ENCODE measurements at regions not wholly inside any gene's neighbourhood (a gene's known extent, or its start where the extent isn't known, plus 50 kb on each side); places are given as distances from the start of the nearest gene placed in this dataset.

GRCh38 chr7:67484244-67484751 lies 487.7 kb downstream of the TYW1 start:
- WGBS, 4 donors = 0 to 2% (median 1%) methylated on average over 13 of the region's 13 CpGs
- Histone ChIP-seq H3K9me3 (no peaks in the 10 kb centered on the region), H3K27ac (no peak overlapping the region), H3K36me3 (no peaks in the 10 kb centered on the region), H3K27me3 (no peaks in the 10 kb centered on the region), H3K4me3 (peak overlapping the region in 9 of 12 donors; percentile 14 to 52 (median 32)), H3K4me1 (peaks cover 0 to 8% (median 0%) of the 10 kb centered on the region in 12 donors)
- TF ChIP-seq POLR2A (IDR thresholded peaks at IDR 0.05) (no peak), CTCF (IDR thresholded peaks at IDR 0.05) (peak; percentile 47 to 80 (median 72))
- ATAC-seq = peak in 3 of 4 donors; percentile 53 to 66 (median 55)
- intact Hi-C loops (cut with DNase I) = loop anchor here in 5 of 10 donors (2.0 to 10.0 kb wide), 5 partner anchors 35 to 1001 kb away; no protein-coding TSS in a partner anchor
- peak in 4 of 5 donors; percentile 43 to 57 (median 50) for DNase-seq

- DNase-seq = no peak
- intact Hi-C loops (cut with DNase I) = loop anchor here in 4 of 10 donors (5.0 to 10.0 kb wide), 3 partner anchors 136 to 998 kb away; no protein-coding TSS in a partner anchor
- no peak overlapping the region for H3K4me3 ChIP-seq
- no peaks in the 10 kb centered on the region for H3K36me3 ChIP-seq
- H3K9me3 ChIP-seq = peaks cover 0 to 3% (median 0%) of the 10 kb centered on the region in 12 donors
- no peak for ATAC-seq
- H3K27ac ChIP-seq = no peak overlapping the region
- no peaks in the 10 kb centered on the region for H3K27me3 ChIP-seq
- WGBS, 4 donors = 77 to 81% (median 80%) methylated on average over 3 of the region's 3 CpGs
- peaks cover 0 to 8% (median 0%) of the 10 kb centered on the region in 12 donors for H3K4me1 ChIP-seq
- no peak for TF ChIP-seq CTCF (IDR thresholded peaks at IDR 0.05)
- TF ChIP-seq POLR2A (IDR thresholded peaks at IDR 0.05) = no peak
These were observed 489.8 kb downstream of the TYW1 start for GRCh38 chr7:67486401-67486800.

- DNase-seq = no peak
- no peak for ATAC-seq
- Histone ChIP-seq H3K27me3 (no peaks in the 10 kb centered on the region), H3K4me3 (no peak overlapping the region), H3K4me1 (peaks cover 0 to 8% (median 0%) of the 10 kb centered on the region in 12 donors), H3K36me3 (no peaks in the 10 kb centered on the region), H3K9me3 (peaks cover 0 to 10% (median 0%) of the 10 kb centered on the region in 12 donors), H3K27ac (no peak overlapping the region)
- 69 to 85% (median 77%) methylated on average over 7 of the region's 7 CpGs for WGBS, 4 donors
- no peak for TF ChIP-seq CTCF (IDR thresholded peaks at IDR 0.05)
- no peak for TF ChIP-seq POLR2A (IDR thresholded peaks at IDR 0.05)
- intact Hi-C loops (cut with DNase I) = loop anchor here in 4 of 10 donors (5.0 to 10.0 kb wide), 3 partner anchors 135 to 997 kb away; no protein-coding TSS in a partner anchor
These were observed 490.7 kb downstream of the TYW1 start for GRCh38 chr7:67487316-67487715.

- 91 to 97% (median 95%) methylated on average over 5 of the region's 5 CpGs for WGBS, 4 donors
- no peak for ATAC-seq
- intact Hi-C loops (cut with DNase I) = loop anchor here in 5 of 10 donors (2.0 to 10.0 kb wide), 4 partner anchors 129 to 995 kb away; no protein-coding TSS in a partner anchor
These were observed 493.2 kb downstream of the TYW1 start for GRCh38 chr7:67489881-67490280.

More at GRCh38 chr7:67489881-67490280, 493.2 kb downstream of the TYW1 start:
- TF ChIP-seq CTCF (IDR thresholded peaks at IDR 0.05) (no peak), POLR2A (IDR thresholded peaks at IDR 0.05) (no peak)
- Histone ChIP-seq H3K4me3 (no peak overlapping the region), H3K4me1 (peaks cover 0 to 2% (median 0%) of the 10 kb centered on the region in 12 donors), H3K27me3 (no peaks in the 10 kb centered on the region), H3K9me3 (peaks cover 0 to 10% (median 0%) of the 10 kb centered on the region in 12 donors), H3K36me3 (no peaks in the 10 kb centered on the region), H3K27ac (no peak overlapping the region)
- no peak for DNase-seq
